22Rv1 (cell line): ENCODE measurements at regions not wholly inside any gene's neighbourhood (a gene's known extent, or its start where the extent isn't known, plus 50 kb on each side); places are given as distances from the start of the nearest gene placed in this dataset.
"Not testable (repeated sequence)": the region's sequence is repeated elsewhere in the genome, so short reads cannot be mapped to it uniquely, and the experiment has no call there.

Source experiments
- H3K27ac ChIP-seq: fragments of 450-650 bp; 2 replicates; pipeline ENCODE4 v1.5.1; 2017
- CTCF ChIP-seq: fragments of 450-650 bp; IDR thresholded peaks from 2 replicates; pipeline ENCODE4 v1.5.1; 2017; ENCODE audit warnings: mild to moderate bottlenecking
- ZFX ChIP-seq: fragments of 450-650 bp; IDR thresholded peaks from 2 replicates; pipeline ENCODE4 v1.6.1; 2017; ENCODE audit warnings: antibody characterized with exemption, borderline replicate concordance

DNA sequence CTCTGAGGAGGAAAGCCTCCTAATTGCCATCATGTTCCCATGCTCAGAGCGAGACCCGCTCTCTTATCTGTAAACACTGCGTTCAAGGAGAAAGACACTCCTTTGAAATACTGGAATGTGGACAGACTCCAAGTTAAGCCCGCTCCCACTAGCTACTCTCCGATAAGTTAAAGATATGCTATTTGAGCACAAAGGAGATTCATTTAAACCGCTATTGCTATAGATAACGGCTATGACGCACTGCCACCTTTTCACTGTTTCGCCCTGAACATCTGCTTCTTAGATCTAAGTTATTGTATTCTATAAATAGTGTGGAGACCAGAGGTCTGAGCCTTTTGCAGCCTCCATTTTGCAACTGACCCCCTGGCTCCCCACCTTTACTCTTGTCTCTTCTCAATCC is 82.3 kb downstream of the GPX5 start:
- H3K27ac ChIP-seq: no peak overlapping the region
- TF ChIP-seq CTCF: no peak
- TF ChIP-seq ZFX: no peak

DNA sequence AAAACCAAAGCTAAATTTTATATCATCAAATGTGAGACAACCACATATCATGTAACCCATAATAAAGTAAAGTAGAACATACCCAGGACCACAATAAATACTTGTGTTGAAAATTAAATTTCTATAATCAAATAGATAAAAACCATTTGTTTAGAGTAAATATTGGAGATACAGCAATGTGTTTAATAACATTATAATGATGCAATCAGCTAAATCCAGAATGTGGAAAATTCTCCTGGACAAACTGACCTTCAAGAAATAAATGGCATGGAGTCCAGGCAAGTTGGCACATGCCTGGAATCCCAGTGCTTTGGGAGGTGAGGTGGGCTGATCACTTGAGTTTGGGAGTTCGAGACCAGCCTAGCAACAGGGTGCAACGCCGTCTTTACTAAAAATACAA is 84.0 kb downstream of the GPX5 start:
- H3K27ac ChIP-seq: no peak overlapping the region
- TF ChIP-seq ZFX (no peak), CTCF (no peak)

- H3K27ac ChIP-seq: no peak overlapping the region
- TF ChIP-seq ZFX (no peak), CTCF (no peak)
Observed at GRCh38 chr6:28615616-28615954, 89.9 kb downstream of the GPX5 start.

DNA sequence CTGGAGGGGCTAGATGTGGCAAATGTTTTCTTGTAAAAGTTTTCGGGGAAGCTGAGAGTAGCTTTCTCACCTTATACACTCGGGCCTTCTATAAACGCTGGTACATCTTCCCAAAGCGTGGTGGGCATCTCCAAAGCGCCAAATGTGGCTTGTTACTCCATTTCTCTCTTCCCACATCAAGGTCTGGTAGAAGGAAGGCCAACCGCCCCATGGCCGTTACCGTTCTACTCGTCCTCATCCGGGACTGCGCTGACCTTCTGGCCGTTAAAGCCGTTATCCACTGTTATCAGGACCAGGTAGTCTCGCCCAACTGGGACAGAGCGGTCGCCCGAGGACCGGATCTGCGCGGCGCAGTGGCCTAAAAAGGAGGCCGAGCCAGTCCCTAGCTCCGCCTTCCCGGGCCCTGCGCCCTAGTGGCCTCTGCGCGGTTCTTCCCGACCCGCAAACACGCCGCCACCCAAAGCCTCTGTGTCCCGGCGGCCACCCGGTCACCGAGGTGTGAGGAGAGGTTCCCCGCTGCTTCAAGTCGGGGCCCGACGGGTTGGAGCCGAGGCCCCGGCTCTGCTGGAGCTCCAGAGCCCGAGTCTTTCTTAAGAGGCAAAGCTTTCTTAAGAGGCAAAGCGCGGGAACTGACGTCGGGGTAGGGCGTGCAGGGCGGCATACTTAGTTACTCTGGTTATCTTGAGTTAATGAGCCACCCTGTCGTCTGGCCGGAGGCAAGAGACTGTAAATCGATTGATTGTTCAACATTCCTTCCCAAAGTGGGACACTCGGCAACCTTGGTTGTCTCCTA is 90.5 kb downstream of the GPX5 start:
- H3K27ac ChIP-seq: no peak overlapping the region
- TF ChIP-seq ZFX: no peak
- TF ChIP-seq CTCF: no peak

DNA sequence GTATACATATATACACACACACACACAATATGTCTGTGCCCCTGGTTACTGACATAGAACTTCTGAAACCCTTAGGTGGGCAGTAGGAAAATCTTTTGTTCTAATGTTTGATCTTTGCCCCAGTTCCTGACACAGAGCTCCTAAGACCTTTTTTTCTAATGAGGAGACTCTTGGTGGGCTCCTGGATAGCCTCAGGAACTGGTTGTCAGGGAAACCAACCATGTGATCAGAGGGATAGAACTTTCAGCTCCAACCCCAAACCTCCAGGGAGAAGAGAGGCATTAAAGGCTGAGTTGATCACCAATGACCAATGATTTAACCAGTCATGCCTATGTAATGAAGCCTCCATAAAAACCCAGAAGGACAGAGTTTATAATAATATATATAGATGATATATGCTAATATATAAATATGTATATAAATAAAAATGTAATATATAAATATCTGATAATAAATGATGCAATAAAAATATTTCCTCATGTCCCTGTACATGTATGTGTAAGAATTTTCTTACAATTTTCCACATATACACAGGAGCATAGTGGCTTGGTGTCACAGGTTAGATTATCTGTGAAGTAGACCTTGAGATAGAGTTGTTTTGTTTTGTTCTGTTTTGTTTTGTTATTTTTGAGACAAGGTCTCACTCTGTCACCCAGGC is 93.3 kb downstream of the GPX5 start:
- no peak overlapping the region for H3K27ac ChIP-seq
- TF ChIP-seq ZFX: no peak
- no peak for TF ChIP-seq CTCF

DNA sequence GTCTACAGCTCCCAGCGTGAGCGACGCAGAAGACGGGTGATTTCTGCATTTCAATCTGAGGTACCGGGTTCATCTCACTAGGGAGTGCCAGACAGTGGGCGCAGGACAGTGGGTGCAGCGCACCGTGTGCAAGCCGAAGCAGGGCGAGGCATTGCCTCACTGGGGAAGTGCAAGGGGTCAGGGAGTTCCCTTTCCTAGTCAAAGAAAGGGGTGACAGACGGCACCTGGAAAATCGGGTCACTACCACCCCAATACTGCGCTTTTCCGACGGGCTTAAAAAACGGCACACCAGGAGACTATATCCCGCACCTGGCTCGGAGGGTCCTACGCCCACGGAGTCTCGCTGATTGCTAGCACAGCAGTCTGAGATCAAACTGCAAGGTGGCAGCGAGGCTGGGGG is 95.6 kb downstream of the GPX5 start:
- H3K27ac ChIP-seq: not testable (repeated sequence)

- H3K27ac ChIP-seq: not testable (repeated sequence)
Observed at GRCh38 chr6:28623242-28623641, 97.6 kb downstream of the GPX5 start.

DNA sequence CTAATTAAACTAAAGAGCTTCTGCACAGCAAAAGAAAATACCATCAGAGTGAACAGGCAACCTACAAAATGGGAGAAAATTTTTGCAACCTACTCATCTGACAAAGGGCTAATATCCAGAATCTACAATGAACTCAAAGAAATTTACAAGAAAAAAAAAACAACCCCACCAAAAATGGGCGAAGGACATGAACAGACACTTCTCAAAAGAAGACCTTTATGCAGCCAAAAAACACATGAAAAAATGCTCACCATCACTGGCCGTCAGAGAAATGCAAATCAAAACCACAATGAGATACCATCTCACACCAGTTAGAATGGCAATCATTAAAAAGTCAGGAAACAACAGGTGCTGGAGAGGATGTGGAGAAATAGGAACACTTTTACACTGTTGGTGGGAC is 100.7 kb downstream of the GPX5 start:
- H3K27ac ChIP-seq: not testable (repeated sequence)

- no peak for TF ChIP-seq ZFX
- H3K27ac ChIP-seq: no peak overlapping the region
Observed at GRCh38 chr6:28632326-28632851, 106.7 kb downstream of the GPX5 start.
